Muscle of back (tissue), 3 donors: ENCODE measurements at regions not wholly inside any gene's neighbourhood (a gene's known extent, or its start where the extent isn't known, plus 50 kb on each side); places are given as distances from the start of the nearest gene placed in this dataset.
A peak's percentile ranks its signal among the peaks of the same experiment; 100 is the strongest.
"Not testable (repeated sequence)": the region's sequence is repeated elsewhere in the genome, so short reads cannot be mapped to it uniquely, and the experiment has no call there.

ENCODE experiments used
- DNase-seq, 3 donors: peaks; one replicate each; pipeline versions ENCODE4 v3.0.0 to v3.0.0-alpha.2; 2013

GRCh38 chr4:183814461-183814860 lies 90.6 kb upstream of the STOX2 start:
- no peak for DNase-seq

GRCh38 chr4:183816077-183816476 lies 89.0 kb upstream of the STOX2 start:
- no peak for DNase-seq

GRCh38 chr4:183816882-183817509 lies 88.1 kb upstream of the STOX2 start:
- no peak for DNase-seq

- DNase-seq = not testable (repeated sequence)
Measured at GRCh38 chr4:183818591-183818990, 86.5 kb upstream of the STOX2 start.

- DNase-seq = no peak
Measured at GRCh38 chr4:183821076-183821853, 83.8 kb upstream of the STOX2 start.

GRCh38 chr4:183823434-183823833 lies 81.7 kb upstream of the STOX2 start:
- peak; percentile 36 to 85 (median 45) for DNase-seq

- DNase-seq = no peak
Measured at GRCh38 chr4:183825346-183825745, 79.8 kb upstream of the STOX2 start.

GRCh38 chr4:183826461-183826860 lies 78.6 kb upstream of the STOX2 start:
- no peak for DNase-seq

GRCh38 chr4:183828125-183828524 lies 77.0 kb upstream of the STOX2 start:
- DNase-seq = no peak

GRCh38 chr4:183828839-183829238 lies 76.3 kb upstream of the STOX2 start:
- DNase-seq = no peak

- DNase-seq = no peak
Measured at GRCh38 chr4:183830438-183830985, 74.6 kb upstream of the STOX2 start.

- peak in 1 of 3 donors; percentile 56 for DNase-seq
Measured at GRCh38 chr4:183831026-183831446, 74.1 kb upstream of the STOX2 start.

- DNase-seq = no peak
Measured at GRCh38 chr4:183831683-183832082, 73.4 kb upstream of the STOX2 start.

- DNase-seq = no peak
Measured at GRCh38 chr4:183832776-183833450, 72.2 kb upstream of the STOX2 start.

- no peak for DNase-seq
Measured at GRCh38 chr4:183834252-183834651, 70.9 kb upstream of the STOX2 start.

GRCh38 chr4:183837222-183837621 lies 67.9 kb upstream of the STOX2 start:
- no peak for DNase-seq

GRCh38 chr4:183838987-183839712 lies 66.0 kb upstream of the STOX2 start:
- peak in 2 of 3 donors; percentile 43 to 74 for DNase-seq

- DNase-seq = peak; percentile 69 to 90 (median 87)
Measured at GRCh38 chr4:183840311-183840710, 64.8 kb upstream of the STOX2 start.

GRCh38 chr4:183841001-183841400 lies 64.1 kb upstream of the STOX2 start:
- DNase-seq = no peak

GRCh38 chr4:183842129-183842528 lies 63.0 kb upstream of the STOX2 start:
- no peak for DNase-seq

GRCh38 chr4:183843248-183843671 lies 61.8 kb upstream of the STOX2 start:
- peak in 1 of 3 donors; percentile 70 for DNase-seq

- no peak for DNase-seq
Measured at GRCh38 chr4:183846951-183847350, 58.2 kb upstream of the STOX2 start.
